ENCODE measurements at regions not wholly inside any gene's neighbourhood (a gene's known extent, or its start where the extent isn't known, plus 50 kb on each side); places are given as distances from the start of the nearest gene placed in this dataset.

DNA sequence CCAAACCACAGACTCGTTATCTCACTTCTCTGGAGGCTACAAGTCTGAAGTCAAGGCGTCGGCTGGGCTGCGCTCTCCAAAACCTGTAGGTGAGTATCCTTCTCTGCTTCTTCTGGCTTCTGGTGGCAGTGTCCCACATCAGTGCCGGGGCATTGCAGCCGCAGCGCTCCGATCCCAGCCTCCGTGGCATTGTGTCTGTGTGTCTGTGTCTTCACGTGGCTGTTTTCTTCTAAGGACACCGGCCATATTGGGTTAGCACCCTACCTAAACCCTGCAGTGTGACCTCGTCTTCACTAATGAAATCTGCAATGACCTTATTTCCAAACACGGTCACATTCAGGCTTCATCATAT, 584.9 kb upstream of the COBL start:
- TF ChIP-seq, protein P1, sequence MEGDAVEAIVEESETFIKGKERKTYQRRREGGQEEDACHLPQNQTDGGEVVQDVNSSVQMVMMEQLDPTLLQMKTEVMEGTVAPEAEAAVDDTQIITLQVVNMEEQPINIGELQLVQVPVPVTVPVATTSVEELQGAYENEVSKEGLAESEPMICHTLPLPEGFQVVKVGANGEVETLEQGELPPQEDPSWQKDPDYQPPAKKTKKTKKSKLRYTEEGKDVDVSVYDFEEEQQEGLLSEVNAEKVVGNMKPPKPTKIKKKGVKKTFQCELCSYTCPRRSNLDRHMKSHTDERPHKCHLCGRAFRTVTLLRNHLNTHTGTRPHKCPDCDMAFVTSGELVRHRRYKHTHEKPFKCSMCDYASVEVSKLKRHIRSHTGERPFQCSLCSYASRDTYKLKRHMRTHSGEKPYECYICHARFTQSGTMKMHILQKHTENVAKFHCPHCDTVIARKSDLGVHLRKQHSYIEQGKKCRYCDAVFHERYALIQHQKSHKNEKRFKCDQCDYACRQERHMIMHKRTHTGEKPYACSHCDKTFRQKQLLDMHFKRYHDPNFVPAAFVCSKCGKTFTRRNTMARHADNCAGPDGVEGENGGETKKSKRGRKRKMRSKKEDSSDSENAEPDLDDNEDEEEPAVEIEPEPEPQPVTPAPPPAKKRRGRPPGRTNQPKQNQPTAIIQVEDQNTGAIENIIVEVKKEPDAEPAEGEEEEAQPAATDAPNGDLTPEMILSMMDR (IDR thresholded peaks at IDR 0.05), result no peak
- no peak for TF ChIP-seq POLR2AphosphoS5 (IDR thresholded peaks at IDR 0.05)
